Right renal cortex interstitium (tissue), 3 donors: ENCODE measurements at regions not wholly inside any gene's neighbourhood (a gene's known extent, or its start where the extent isn't known, plus 50 kb on each side); places are given as distances from the start of the nearest gene placed in this dataset.
"Not testable (repeated sequence)": the region's sequence is repeated elsewhere in the genome, so short reads cannot be mapped to it uniquely, and the experiment has no call there.

Experiments
- DNase-seq, 3 donors: peaks; one replicate each; pipeline ENCODE4 v3.0.0-alpha.2; 2013; ENCODE audit warnings: low read depth in 3 of 3, low spot score in 2 of 3

GRCh38 chr9:82115900-82116299, 127.3 kb downstream of the SPATA31D1 start:
- DNase-seq, result no peak

- DNase-seq, result no peak
These were observed 128.0 kb downstream of the SPATA31D1 start for GRCh38 chr9:82116556-82116955.

- DNase-seq, result peak in 1 of 3 donors; percentile 13
These were observed 128.6 kb downstream of the SPATA31D1 start for GRCh38 chr9:82117026-82117811.

- DNase-seq, result no peak
These were observed 134.2 kb downstream of the SPATA31D1 start for GRCh38 chr9:82122731-82123130.

GRCh38 chr9:82124090-82124489, 135.5 kb downstream of the SPATA31D1 start:
- no peak for DNase-seq

GRCh38 chr9:82126256-82126655, 137.7 kb downstream of the SPATA31D1 start:
- no peak for DNase-seq

GRCh38 chr9:82127465-82127864, 138.9 kb downstream of the SPATA31D1 start:
- DNase-seq, result no peak

GRCh38 chr9:82128011-82128696, 139.6 kb downstream of the SPATA31D1 start:
- no peak for DNase-seq

- DNase-seq, result no peak
These were observed 141.1 kb downstream of the SPATA31D1 start for GRCh38 chr9:82129708-82130107.

- no peak for DNase-seq
These were observed 141.9 kb downstream of the SPATA31D1 start for GRCh38 chr9:82130331-82131042.

- no peak for DNase-seq
These were observed 142.5 kb downstream of the SPATA31D1 start for GRCh38 chr9:82131072-82131471.

GRCh38 chr9:82132024-82132423, 143.5 kb downstream of the SPATA31D1 start:
- DNase-seq, result no peak

- no peak for DNase-seq
These were observed 145.4 kb downstream of the SPATA31D1 start for GRCh38 chr9:82134010-82134409.

- DNase-seq, result no peak
These were observed 146.5 kb downstream of the SPATA31D1 start for GRCh38 chr9:82135106-82135505.

GRCh38 chr9:82138081-82138480, 149.5 kb downstream of the SPATA31D1 start:
- not testable (repeated sequence) for DNase-seq

- no peak for DNase-seq
These were observed 151.9 kb downstream of the SPATA31D1 start for GRCh38 chr9:82140471-82140870.

GRCh38 chr9:82144803-82145202, 156.2 kb downstream of the SPATA31D1 start:
- no peak for DNase-seq

- DNase-seq, result no peak
These were observed 158.1 kb downstream of the SPATA31D1 start for GRCh38 chr9:82146677-82147076.

GRCh38 chr9:82147798-82148425, 159.3 kb downstream of the SPATA31D1 start:
- DNase-seq, result no peak

- no peak for DNase-seq
These were observed 159.8 kb downstream of the SPATA31D1 start for GRCh38 chr9:82148426-82148810.

- peak; percentile 27 to 40 (median 27) for DNase-seq
These were observed 160.4 kb downstream of the SPATA31D1 start for GRCh38 chr9:82148901-82149461.
